NCI-H446 (cell line): ENCODE measurements at regions not wholly inside any gene's neighbourhood (a gene's known extent, or its start where the extent isn't known, plus 50 kb on each side); places are given as distances from the start of the nearest gene placed in this dataset.
A peak's percentile ranks its signal among the peaks of the same experiment; 100 is the strongest.
"Not testable (repeated sequence)": the region's sequence is repeated elsewhere in the genome, so short reads cannot be mapped to it uniquely, and the experiment has no call there.

Source experiments
- DNase-seq, 2 experiments: peaks; one replicate each; lab custom pipeline; 2025; lab: John Stamatoyannopoulos, UW

DNA sequence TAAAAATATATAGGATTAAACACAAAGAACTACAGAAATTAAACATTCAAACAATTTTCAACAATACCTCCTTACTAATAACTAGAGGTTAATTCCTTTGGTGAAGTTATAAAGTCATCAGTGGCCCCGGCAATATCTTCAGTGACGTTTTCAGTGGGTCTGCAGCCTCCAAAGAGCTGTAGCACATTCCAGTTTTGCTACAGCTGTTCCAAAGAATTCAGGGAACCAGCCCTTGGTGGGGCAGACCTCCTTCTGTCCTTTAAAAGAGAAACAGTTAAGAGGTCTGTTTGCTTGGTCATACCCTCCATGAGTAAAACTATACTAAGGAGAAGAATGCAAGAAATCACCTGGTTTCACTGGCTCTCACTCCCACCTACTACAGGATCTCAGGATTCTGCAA is 99.2 kb upstream of the ZDHHC17 start:
- DNase-seq: no peak

DNA sequence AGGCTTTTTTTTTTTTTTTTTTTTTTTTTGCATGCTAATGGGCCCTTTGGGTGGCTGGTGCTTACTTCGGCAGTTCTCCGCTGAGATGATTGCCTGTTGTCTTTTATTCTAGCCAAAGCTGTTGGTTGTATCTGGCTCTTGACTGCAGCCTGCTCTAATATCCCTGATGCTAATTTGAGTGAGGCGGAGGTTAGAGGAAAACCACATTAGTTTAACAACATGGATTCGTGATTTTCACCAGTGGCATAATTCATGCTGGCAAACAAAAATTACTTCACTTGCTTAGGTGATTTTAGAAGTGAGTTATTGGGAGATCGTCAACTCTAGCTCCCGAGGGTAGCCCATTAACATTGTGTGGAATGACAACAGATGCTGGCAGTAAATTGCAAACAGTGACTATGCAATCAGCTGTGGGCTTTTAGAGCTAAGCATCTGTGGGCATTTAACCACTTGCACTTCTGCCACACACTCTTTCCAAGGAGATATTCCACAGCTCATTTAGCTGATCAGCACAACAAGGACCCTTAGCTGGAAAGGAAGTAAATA is 97.6 kb upstream of the ZDHHC17 start:
- peak in 1 of 2 experiments; percentile 42 for DNase-seq

DNA sequence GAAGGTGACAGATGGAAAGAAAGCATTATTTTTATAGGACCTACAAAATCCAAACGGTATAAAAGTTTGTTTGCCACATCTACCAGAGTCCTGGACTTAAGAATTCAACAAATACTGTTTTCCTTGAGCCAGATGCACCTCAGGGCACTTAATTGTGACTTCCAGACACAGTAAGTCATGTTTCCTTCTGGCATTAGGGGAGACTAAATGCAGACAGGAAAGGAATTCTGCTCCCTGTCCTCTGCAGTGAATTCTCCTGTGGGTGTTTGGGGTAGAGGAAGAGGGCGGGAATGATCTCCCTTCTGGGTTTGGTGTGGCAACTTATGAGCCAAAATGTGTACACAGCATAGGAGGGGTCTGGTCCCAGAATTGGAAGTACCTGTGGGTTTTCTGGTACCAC is 93.9 kb upstream of the ZDHHC17 start:
- no peak for DNase-seq

DNA sequence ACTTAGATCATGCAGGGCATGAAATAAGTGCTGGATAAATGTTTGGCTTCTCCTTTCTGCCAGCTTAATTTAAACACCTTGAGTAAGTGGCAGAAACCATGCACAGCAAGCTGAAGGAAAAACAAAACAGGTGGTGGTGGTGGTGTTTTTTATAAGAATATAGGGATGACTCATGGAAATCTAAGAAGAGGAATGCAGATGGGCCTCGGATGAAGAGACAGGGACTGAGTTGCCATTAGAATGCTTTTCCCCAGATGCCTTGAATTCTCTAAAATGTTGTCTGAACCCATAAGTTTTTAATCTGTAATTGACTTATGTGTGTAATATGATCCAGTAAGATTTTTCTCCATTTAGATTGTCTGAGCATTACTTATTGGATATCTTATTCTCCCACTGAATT is 93.1 kb upstream of the ZDHHC17 start:
- no peak for DNase-seq

DNA sequence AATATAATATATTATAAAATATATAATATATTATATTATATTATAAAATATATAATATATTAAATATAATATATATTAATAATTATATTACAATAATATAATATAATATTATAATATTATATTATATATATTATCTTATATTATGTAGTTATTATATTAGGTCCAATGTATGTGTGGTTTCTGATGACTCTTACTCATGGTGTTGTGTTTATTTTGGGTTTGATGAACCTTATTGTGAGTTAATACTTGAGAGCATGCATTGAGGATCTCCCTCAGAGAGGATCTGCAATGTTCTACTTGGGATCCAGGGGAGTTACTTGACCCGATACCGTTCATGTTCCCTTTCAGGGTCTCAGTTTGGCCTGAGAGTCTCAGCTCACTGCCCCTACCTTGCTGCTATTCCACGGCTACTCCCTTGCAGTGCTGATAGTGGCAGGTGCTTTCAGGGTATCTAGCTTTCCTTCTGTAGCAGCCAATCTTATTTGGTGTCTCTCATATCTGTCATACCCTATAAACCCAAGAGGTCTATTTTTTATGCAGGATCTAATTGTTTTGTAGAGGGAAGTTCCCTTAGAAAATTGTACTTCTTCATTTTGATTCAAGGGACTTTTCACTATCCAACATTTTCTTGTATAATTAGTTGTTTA is 89.1 kb upstream of the ZDHHC17 start:
- DNase-seq: no peak

DNA sequence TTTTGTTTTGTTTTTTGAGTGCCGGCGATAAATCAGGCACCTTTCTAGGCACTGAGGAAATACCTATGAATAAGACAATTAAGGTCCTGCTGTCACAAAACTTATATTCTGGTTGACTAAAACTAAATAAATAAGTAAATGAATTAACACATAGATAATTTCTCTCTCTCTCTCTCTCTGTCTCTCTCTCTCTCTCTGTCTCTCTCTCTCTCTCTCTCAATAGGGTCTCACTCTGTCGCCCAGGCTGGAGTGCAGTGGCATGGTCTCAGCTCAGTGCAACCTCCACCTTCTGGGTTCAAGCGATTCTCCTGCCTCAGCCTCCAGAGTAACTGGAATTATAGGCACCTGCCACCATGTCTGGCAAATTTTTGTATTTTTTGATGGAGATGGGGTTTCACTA is 87.7 kb upstream of the ZDHHC17 start:
- not testable (repeated sequence) for DNase-seq

DNA sequence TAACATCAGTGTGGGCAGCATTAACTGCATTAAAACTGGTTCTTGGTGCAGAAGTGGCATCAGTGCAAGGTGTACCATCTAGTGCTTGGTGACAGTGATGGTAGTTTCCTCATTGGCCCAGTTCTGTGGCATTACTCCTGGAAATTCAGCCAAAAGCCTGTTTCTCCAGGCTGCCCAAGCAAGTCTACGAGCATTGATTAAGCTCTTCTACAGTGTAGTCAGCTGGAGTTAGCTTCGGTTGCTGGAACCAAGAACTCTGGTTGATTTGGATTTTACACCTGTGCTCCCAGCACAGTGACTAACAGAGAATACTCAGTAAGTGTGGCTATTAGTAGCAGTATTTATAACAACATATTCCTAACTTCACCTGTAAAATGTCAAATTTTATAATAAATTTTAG is 84.9 kb upstream of the ZDHHC17 start:
- DNase-seq: no peak

DNA sequence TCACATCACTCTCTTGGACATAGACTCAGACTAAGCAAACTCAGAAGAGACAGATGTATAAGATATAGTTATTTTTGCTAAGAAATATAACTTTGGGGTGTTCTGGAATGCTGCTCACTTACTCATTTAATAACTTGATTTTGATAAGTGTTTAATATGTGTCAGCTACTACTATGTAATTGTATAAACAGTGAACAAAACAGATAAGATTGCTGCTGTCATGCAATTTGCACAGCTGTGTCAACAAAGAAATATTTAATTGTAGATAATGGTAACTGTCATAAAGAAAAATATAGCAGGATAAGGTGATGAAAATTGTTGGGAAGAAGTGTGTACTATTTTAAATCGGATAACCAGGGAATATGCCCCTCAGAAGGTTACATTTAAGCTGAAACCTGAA is 84.1 kb upstream of the ZDHHC17 start:
- DNase-seq: no peak

DNA sequence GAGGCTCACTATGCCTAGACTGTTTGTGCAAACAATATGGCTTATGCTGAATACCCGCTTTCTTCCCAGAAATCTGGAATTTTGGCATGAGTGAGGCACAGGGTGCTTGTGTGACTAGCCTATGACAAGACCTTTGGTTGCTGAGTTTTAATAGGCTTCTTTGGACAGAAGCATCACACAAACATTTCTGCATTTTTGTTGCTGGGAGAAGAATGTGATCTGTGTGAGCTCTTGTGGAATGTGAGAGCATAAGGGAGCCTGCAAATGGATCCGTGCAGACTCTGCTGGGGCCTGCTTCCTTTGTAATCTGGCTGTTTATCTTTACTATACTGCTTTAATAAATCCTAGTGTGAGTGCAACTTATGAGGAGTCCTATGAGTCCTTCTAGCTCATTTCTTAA is 83.0 kb upstream of the ZDHHC17 start:
- DNase-seq: no peak

DNA sequence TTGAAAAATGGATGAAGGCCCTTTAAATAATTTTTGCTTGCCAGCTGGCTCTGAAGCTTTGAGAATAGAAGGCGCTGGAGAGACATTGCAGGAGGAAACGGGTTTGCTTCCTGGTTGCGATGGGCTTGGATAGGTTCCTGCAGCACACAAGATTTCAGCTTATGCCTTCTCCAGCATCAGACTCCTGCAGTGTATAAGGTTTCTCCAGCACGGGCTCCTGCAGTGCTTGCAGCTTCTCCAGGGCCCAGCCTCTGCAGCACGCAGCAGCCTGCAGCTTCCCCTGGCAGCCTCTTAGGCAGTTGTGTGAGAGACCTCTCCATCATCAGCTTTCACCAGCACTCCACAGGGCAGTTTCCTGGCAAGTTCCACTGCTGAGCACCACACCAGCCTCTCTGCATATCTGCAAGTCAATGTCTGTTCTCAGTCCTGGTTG is 78.7 kb upstream of the ZDHHC17 start:
- DNase-seq: peak in 1 of 2 experiments; percentile 58

DNA sequence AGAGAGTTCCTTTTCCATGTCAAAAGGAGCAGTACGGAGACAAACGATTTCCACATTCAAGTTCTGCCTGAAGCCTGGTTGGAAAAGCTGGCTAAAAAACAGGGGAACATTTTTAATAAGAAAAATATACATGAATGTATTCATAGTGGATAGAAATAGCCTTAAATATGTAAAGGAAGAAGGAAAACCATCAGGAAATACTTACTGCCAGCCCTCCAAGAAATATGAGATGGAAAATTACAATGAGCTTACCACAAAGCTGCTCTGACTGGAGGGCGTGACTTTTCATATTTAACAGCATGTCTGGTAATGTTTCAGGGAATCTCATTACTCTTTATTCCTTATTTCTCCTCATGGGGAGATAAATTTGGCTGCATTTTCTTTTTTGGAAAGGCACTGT is 75.9 kb upstream of the ZDHHC17 start:
- no peak for DNase-seq

DNA sequence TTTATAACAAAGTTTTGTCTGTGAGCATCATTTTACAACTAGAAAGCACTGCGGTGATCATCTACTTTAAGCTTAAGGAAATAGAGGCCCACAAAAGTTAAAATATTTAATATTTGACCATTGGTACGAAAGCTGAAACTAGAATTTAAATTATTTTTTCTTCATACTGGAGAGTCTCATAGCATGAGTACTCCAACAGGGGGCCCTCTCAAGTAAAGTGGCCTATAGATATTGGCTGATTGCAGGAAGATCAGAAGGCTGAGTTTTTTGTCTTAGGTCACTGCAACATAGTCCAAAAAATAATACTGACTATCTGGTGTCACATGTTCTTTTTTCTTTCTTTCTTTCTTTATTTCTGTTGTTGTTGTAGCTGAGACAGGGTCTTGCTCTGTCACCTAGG is 75.3 kb upstream of the ZDHHC17 start:
- DNase-seq: no peak

DNA sequence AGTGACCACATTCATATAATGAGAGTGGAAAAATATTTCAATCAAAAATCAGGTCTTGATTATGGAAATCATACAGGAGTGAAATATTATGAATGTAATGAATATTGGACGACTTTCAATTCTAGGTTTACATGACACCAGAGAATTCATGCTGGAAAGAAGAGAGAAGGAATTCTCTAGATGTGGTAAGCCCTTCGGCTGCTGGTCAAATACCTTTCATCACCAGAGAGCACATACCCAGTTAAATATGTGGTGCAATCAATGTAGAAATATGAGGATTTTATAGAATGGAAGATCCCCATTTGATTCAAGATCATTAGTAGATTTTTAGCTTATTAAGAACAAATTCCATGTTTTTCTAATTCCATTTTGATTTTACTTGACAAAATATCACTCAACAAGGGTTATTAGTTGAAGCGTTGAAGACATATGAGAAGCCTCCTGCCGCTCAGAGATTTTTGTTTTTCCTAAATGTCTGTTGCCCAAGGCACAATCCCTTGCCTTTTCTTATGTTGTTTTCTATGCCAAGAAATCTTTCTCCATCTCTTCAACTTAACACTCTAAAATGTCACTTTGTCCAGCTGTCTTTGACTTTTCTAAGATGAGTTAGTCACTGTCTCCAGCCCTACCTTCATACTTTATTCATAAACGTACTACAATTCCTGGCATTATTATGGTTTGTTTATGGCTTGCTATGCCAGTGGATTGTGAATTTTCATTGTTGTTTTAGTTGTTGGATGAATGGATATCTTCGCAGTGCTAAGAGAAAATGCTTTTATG is 72.8 kb upstream of the ZDHHC17 start:
- DNase-seq: no peak

DNA sequence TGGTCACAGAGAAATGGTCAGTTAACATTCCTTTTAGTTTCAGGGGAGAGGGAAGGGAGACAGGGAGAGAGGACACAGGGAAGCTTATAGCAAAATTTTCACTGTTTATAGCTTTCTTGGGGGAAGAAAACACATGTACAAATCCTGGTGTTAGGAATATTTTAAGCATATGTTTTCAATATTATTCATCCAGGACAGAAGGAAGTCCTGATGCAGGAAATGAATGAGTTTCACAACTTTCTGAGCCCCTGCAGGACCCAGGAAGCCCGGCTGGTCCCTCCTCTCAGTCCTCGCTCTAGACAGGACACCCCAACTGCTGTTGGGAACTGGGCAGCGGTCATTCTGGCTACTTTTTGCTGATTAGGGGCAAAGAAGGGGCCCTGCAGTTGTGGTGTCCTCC is 71.1 kb upstream of the ZDHHC17 start:
- no peak for DNase-seq

DNA sequence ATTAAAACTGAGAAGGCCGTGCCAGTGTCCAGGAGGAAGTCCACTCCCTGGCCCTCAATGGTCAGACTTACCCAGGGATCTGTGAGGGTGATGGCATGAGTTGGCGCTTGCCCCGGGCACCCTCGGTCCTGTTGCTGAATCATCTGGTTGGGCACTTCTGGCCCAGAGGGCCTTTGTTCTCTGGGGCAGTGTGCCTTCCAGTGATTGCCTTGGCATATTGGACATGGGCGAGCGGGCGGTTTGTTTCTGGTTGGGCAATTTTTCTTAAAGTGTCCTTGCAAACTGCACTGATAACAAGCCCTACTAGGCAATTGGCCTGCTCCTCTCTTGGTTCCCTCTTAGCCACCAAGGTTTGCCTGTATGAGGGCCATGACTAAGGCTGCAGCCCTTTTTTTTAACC is 69.5 kb upstream of the ZDHHC17 start:
- DNase-seq: no peak

DNA sequence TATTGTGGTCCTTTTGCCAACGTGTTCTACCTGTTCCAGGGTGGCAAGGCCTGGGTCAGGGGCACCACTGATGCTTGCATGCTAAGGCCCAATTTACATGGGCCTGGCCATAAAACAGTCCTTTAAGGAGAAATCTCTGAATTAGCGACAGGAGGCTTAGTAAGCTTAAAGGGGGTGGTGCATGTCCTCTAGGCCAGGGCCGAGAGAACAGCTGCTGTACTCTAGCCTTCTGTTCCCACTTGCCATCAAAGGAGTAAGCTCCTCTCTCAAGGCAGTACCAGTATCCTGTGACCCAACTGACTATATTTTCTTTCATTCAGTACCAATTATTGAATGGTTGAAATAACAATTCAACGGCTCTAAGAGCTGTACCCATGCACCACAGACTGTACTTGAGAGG is 67.7 kb upstream of the ZDHHC17 start:
- DNase-seq: no peak

DNA sequence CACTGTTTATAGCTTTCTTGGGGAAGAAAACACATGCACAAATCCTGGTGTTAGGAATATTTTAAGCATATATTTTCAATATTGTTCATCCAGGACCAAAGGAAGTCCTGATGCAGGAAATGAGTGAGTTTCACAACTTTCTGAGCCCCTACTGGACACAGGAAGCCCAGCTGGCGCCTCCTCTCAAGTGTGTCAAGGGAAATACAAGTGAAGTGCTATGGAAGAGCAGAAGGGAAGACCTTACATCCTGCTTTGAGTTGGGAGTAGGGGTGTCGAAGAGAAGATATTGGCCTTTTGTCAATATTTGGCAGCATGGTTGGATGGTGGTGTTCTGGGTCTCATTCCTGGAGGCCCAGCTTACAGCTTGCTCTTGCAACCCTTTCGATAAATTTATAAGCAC is 66.1 kb upstream of the ZDHHC17 start:
- no peak for DNase-seq

DNA sequence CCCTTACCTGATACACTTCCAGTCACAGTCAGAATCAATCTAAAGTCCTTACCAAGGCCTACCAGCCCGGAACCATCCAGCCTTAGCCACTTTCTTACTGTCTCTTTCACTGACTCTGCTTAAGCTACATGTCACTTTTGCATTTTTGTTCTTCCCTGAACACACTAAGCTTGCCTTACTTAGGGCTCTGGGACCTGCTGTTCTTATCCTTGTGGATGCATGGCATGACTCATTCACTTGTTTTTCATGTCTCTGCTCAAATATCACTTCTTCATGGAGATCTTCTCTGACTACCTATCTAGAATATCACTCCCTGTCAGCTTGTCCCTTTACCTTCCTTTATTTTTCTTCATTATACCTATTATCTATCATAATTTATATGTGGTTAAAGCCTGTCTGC is 65.6 kb upstream of the ZDHHC17 start:
- no peak for DNase-seq

DNA sequence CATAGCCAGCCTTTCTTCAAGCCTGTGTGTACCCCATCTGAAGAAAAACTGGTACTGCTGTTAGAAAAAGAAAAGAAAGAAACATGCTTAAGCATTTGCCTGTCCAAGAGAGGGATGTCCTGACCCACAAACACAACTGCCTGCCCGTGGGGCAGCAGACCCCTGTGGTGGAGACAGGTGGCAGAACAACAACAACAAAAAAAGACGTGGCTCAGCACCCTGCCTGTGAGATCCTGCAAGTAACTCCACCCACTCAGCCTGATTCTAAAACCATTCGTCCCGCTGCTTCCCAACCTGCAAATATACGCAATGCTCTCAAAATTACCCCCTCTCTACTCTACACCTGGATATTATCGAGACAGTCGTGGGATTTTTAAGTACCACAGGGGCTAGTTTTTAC is 64.9 kb upstream of the ZDHHC17 start:
- no peak for DNase-seq

DNA sequence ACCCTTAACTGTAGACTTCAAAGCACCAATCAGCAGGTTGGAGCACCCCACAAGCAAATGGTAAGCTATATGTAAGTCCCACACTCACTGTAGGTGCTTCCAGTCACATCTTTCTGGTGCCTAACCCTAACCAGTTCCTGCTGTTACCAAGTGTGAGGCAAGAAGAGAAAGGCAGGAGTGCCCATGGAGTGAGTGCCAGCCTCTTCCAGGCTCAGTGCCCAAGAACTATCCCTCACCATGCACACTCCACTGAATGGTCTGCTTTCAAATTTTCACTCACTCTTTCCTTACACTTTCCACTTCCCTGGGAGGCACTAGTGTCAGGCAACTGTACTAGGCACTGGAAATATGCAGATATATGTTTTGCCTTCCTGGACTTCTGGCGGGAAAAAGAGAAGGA is 62.2 kb upstream of the ZDHHC17 start:
- DNase-seq: no peak

DNA sequence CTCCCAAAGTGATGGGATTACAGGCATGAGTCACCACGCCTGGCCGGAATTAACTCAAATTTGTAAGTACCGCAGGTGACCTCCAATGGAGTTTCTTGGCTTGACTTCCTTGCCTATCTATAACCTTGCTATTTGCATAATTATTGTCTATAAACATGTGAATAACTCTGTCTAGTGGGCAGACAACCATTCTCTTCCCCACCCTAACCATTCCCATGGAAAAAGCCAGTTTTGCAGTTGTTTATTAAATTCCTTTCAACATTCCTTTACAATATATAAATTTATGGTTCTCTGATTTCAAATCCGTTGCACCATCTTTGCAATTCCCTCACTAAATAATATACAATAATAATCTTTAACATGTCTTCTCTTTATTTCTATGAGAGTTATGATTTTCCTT is 61.0 kb upstream of the ZDHHC17 start:
- DNase-seq: no peak

DNA sequence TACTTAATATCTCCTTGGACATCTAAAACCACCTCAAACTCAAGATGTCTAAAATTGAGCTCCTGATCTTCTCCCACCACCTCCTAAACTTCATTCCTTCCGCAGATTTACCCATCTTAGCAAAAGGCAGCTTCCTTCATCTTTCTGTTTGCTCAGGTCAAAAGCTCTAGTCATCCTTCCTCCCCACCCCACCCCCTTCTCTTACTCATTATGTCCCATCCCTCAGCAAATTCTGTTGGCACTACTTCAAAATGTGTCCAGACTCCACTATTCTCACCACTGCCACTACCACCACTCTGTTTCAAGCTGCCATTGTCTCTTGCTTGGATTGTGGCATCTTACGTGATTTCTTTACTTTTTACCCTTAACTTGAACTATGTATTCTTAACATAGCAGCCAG is 59.2 kb upstream of the ZDHHC17 start:
- no peak for DNase-seq

DNA sequence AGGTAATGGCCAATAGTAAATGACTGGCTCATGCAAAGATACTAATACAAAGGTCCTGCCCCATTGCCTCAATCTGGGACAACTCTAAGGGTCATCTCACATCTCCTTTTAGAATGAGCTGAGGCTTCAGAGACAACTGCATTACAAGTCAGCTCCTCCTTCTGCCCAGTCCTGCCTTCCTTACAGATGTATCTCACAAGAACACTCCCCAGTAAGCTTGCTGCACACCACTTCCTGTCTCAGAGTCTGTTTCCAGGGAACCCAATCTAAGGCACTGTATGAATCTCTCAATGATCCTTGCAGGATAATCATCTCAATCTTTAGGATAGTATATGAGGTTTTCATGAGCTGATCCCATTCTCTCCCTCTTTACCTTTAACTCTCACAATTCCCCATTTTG is 57.8 kb upstream of the ZDHHC17 start:
- DNase-seq: no peak

DNA sequence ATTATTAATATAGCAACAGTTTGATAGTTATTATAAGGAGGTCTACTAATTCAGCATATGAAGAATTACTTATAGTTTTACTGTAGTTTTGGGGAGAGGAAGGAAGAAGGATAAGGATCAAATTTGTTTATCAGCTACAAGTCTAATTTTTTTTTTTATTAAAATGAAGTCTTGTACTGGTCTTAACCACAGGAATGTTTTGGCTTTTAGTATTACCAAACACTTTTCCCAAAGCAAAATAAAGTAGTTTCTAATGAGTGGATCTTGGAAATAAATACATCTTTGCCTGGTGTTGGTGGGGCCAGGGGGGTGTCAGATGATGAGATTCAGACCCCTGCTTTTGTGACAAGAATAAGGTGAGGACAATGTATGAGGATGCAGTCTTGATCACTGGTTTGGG is 57.2 kb upstream of the ZDHHC17 start:
- DNase-seq: no peak
